K562 (cell line): ENCODE measurements at regions not wholly inside any gene's neighbourhood (a gene's known extent, or its start where the extent isn't known, plus 50 kb on each side); places are given as distances from the start of the nearest gene placed in this dataset.
A peak's percentile ranks its signal among the peaks of the same experiment; 100 is the strongest.

Experiments
- ATF7 ChIP-seq: fragments of 450-650 bp; IDR thresholded peaks from 2 replicates; pipeline ENCODE4 v1.7.1; 2014; ENCODE audit warnings: mild to moderate bottlenecking, moderate library complexity
- BCLAF1 ChIP-seq, 2 experiments: fragments of 450-650 bp in 1 of 2; IDR thresholded peaks; 2 replicates each; pipeline ENCODE4 v1.6.1; 2011 to 2017; ENCODE audit warnings: low read depth in 2 of 2, antibody characterized with exemption in 1 of 2, borderline replicate concordance in 1 of 2, low read length in 1 of 2, mild to moderate bottlenecking in 1 of 2, mixed read lengths in 1 of 2; ENCODE audit not compliant: control insufficient read depth in 1 of 2
- CEBPG ChIP-seq, 3 experiments: fragments of 200-800 bp in 1 of 3; sonication (Bioruptor generic) in 1 of 3; sonication (generic) in 1 of 3; formaldehyde crosslinking in 1 of 3; IDR thresholded peaks in 2 of 3; conservative IDR thresholded peaks in 1 of 3; 2 replicates each; pipeline versions ENCODE4 v1.6.1 to v1.8.0; 2016 to 2022; ENCODE audit warnings: missing compliant biosample characterization in 2 of 3, missing genetic modification characterization in 2 of 3, mild to moderate bottlenecking in 1 of 3, missing genetic modification reagents in 1 of 3
- CHD4 ChIP-seq: fragments of 200-600 bp; sonication (generic); IDR thresholded peaks from 3 replicates; pipeline ENCODE4 v1.6.1; 2012; ENCODE audit warnings: low read depth, mild to moderate bottlenecking, mixed read lengths, low read length, inconsistent platforms; ENCODE audit not compliant: insufficient read depth, insufficient replicate concordance, poor library complexity, severe bottlenecking
- ESRRB ChIP-seq: fragments of 250-450 bp; sonication (Bioruptor Pico); IDR thresholded peaks from 2 replicates; pipeline ENCODE4 v1.5.0; 2020; ENCODE audit warnings: mild to moderate bottlenecking, moderate library complexity, borderline replicate concordance
- HNRNPL ChIP-seq: fragments of 200-400 bp; formaldehyde crosslinking; IDR thresholded peaks from 2 replicates; pipeline ENCODE4 v1.6.1; 2017; ENCODE audit warnings: low read depth, mild to moderate bottlenecking, low read length
- NFE2 ChIP-seq: IDR thresholded peaks from 2 replicates; pipeline ENCODE4 v1.6.1; 2014; ENCODE audit warnings: antibody characterized with exemption, low read depth
- NFIX ChIP-seq: fragments of 250-450 bp; sonication (Bioruptor Pico); IDR thresholded peaks from 2 replicates; pipeline ENCODE4 v1.4.0; 2020; ENCODE audit warnings: low read depth, mild to moderate bottlenecking, moderate library complexity
- SAFB ChIP-seq: fragments of 200-400 bp; formaldehyde crosslinking; IDR thresholded peaks from 2 replicates; pipeline ENCODE4 v1.6.1; 2017; ENCODE audit warnings: low read depth, low read length, borderline replicate concordance
- SIRT6 ChIP-seq: IDR thresholded peaks from one replicate; pipeline ENCODE4 v1.6.1; 2012; ENCODE audit warnings: low read depth, mild to moderate bottlenecking, control low read depth, inconsistent platforms, low read length, moderate library complexity
- ZBTB7A ChIP-seq: IDR thresholded peaks from 2 replicates; pipeline ENCODE4 v1.6.1; 2011; ENCODE audit warnings: low read depth, mild to moderate bottlenecking, low read length, moderate library complexity, borderline replicate concordance; ENCODE audit not compliant: control insufficient read depth
- ZNF354B ChIP-seq: fragments of 250-450 bp; sonication (Bioruptor Pico); IDR thresholded peaks from 2 replicates; pipeline ENCODE4 v1.4.0; 2020
- ZNF431 ChIP-seq: sonication (generic); formaldehyde crosslinking; IDR thresholded peaks from 2 replicates; pipeline ENCODE4 v1.8.0; 2022; ENCODE audit warnings: mild to moderate bottlenecking, missing genetic modification reagents
- ZNF778 ChIP-seq: fragments of 450-650 bp; formaldehyde crosslinking; IDR thresholded peaks from 2 replicates; pipeline ENCODE4 v1.4.0; 2020; ENCODE audit warnings: mild to moderate bottlenecking, moderate library complexity
- TF ChIP-seq, protein P1 (sequence below): fragments of 450-650 bp; IDR thresholded peaks from 2 replicates; pipeline ENCODE4 v1.6.1; 2016; ENCODE audit warnings: mild to moderate bottlenecking
- TF ChIP-seq, protein P2 (sequence below): fragments of 250-450 bp; sonication (Bioruptor Pico); IDR thresholded peaks from 2 replicates; pipeline ENCODE4 v1.4.0; 2020; ENCODE audit warnings: borderline replicate concordance

GRCh38 chr15:92848852-92849598 is 51.1 kb upstream of the CHD2 start (continued):
- TF ChIP-seq BCLAF1 (IDR thresholded peaks at IDR 0.05; ENCODE audit: borderline replicate concordance in 1 of 2, control insufficient read depth in 1 of 2, low read depth in 2 of 2, low read length in 1 of 2): no peak
- TF ChIP-seq ZNF354B (CRISPR knock-in tag): no peak
- no peak for TF ChIP-seq CHD4
- no peak for TF ChIP-seq HNRNPL
- no peak for TF ChIP-seq ZNF431 (CRISPR knock-in tag)
- TF ChIP-seq, protein P1, sequence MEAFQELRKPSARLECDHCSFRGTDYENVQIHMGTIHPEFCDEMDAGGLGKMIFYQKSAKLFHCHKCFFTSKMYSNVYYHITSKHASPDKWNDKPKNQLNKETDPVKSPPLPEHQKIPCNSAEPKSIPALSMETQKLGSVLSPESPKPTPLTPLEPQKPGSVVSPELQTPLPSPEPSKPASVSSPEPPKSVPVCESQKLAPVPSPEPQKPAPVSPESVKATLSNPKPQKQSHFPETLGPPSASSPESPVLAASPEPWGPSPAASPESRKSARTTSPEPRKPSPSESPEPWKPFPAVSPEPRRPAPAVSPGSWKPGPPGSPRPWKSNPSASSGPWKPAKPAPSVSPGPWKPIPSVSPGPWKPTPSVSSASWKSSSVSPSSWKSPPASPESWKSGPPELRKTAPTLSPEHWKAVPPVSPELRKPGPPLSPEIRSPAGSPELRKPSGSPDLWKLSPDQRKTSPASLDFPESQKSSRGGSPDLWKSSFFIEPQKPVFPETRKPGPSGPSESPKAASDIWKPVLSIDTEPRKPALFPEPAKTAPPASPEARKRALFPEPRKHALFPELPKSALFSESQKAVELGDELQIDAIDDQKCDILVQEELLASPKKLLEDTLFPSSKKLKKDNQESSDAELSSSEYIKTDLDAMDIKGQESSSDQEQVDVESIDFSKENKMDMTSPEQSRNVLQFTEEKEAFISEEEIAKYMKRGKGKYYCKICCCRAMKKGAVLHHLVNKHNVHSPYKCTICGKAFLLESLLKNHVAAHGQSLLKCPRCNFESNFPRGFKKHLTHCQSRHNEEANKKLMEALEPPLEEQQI: 0 out of 2 replicates have a peak, but pooled peaks have one; percentile 54
- TF ChIP-seq ZNF778 (CRISPR knock-in tag): no peak
- TF ChIP-seq ESRRB (CRISPR knock-in tag): no peak
- no peak for TF ChIP-seq ZBTB7A
- TF ChIP-seq, protein P2, sequence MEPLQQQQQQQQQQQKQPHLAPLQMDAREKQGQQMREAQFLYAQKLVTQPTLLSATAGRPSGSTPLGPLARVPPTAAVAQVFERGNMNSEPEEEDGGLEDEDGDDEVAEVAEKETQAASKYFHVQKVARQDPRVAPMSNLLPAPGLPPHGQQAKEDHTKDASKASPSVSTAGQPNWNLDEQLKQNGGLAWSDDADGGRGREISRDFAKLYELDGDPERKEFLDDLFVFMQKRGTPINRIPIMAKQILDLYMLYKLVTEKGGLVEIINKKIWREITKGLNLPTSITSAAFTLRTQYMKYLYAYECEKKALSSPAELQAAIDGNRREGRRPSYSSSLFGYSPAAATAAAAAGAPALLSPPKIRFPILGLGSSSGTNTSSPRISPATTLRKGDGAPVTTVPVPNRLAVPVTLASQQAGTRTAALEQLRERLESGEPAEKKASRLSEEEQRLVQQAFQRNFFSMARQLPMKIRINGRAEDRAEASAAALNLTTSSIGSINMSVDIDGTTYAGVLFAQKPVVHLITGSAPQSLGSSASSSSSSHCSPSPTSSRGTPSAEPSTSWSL (CRISPR knock-in tag): no peak
- TF ChIP-seq SIRT6: no peak
- peak; percentile 96 for TF ChIP-seq ATF7
- TF ChIP-seq SAFB: no peak
- no peak for TF ChIP-seq NFIX (CRISPR knock-in tag)
- peak; percentile 29; the same call in 1 of the 2 replicates for TF ChIP-seq NFE2
- no peak for TF ChIP-seq CEBPG (CRISPR knock-in tag; IDR thresholded peaks at IDR 0.05)
- TF ChIP-seq CEBPG (tag; conservative IDR thresholded peaks at IDR 0.05 in 1 of 2, IDR thresholded peaks at IDR 0.05 in 1 of 2): peak; percentile 68 to 82
